RWPE2 (cell line): ENCODE measurements at regions not wholly inside any gene's neighbourhood (a gene's known extent, or its start where the extent isn't known, plus 50 kb on each side); places are given as distances from the start of the nearest gene placed in this dataset.

Experiments
- ATAC-seq: fragments of 200-7000 bp; cut with Tn5 transposase; 3 replicates; pipeline ENCODE4 v1.9.1; 2021; ENCODE audit warnings: low read depth
- DNase-seq: peaks from one replicate; pipeline ENCODE4 v3.0.0-alpha.2; 2020; ENCODE audit warnings: low spot score
- H3K27ac ChIP-seq: fragments of 450-650 bp; 2 replicates; pipeline ENCODE4 v1.5.1; 2017; ENCODE audit warnings: mild to moderate bottlenecking; ENCODE audit not compliant: poor library complexity, severe bottlenecking
- H3K27me3 ChIP-seq: fragments of 250-450 bp; sonication (Bioruptor Pico); 2 replicates; pipeline ENCODE4 v1.5.1; 2021; ENCODE audit warnings: mild to moderate bottlenecking, moderate library complexity; ENCODE audit not compliant: insufficient read depth, poor library complexity, severe bottlenecking
- H3K36me3 ChIP-seq: fragments of 250-450 bp; sonication (Bioruptor Pico); 2 replicates; pipeline ENCODE4 v1.5.1; 2020; ENCODE audit warnings: low read depth, mild to moderate bottlenecking, moderate library complexity
- H3K4me1 ChIP-seq: fragments of 250-450 bp; sonication (Bioruptor Pico); 2 replicates; pipeline ENCODE4 v1.5.1; 2021; ENCODE audit warnings: mild to moderate bottlenecking, moderate library complexity; ENCODE audit not compliant: insufficient read depth, poor library complexity, severe bottlenecking
- H3K4me3 ChIP-seq: fragments of 250-450 bp; sonication (Bioruptor Pico); 2 replicates; pipeline ENCODE4 v1.5.1; 2021; ENCODE audit warnings: mild to moderate bottlenecking, moderate library complexity; ENCODE audit not compliant: severe bottlenecking
- H3K9me3 ChIP-seq: fragments of 250-450 bp; sonication (Bioruptor Pico); 2 replicates; pipeline ENCODE4 v1.5.1; 2021; ENCODE audit warnings: mild to moderate bottlenecking, moderate library complexity; ENCODE audit not compliant: severe bottlenecking
- CTCF ChIP-seq: fragments of 450-650 bp; IDR thresholded peaks from one replicate; pipeline ENCODE4 v1.5.1; 2017; ENCODE audit warnings: mild to moderate bottlenecking, moderate library complexity; ENCODE audit not compliant: poor library complexity, severe bottlenecking

DNA sequence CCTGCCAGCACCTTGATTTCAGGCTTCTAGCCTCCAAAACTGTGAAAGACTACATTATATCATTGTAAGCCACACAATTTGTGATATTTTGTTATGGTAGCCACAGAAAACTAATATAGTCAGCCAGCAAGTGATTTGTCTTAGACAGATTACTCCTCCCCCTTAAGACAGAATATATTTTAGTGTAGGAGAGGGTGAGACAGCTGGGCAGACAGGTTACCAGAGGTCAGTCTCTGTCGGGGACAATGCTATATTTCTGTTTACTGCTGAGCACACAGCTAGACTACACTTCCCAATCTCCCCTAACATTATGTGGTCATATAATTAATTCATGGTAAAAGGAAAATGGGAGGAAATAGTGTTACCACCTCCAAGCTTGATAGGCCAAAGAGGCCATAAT, 185.8 kb upstream of the PIK3C3 start:
- ATAC-seq (no peak), DNase-seq (no peak)
- Histone ChIP-seq H3K4me3 (no peak overlapping the region), H3K27me3 (no peaks in the 10 kb centered on the region), H3K9me3 (no peaks in the 10 kb centered on the region), H3K4me1 (no peaks in the 10 kb centered on the region), H3K27ac (no peak overlapping the region), H3K36me3 (no peaks in the 10 kb centered on the region)
- no peak for TF ChIP-seq CTCF

- Histone ChIP-seq H3K9me3 (no peaks in the 10 kb centered on the region), H3K27ac (no peak overlapping the region), H3K4me3 (no peak overlapping the region), H3K36me3 (no peaks in the 10 kb centered on the region), H3K27me3 (no peaks in the 10 kb centered on the region), H3K4me1 (no peaks in the 10 kb centered on the region)
- DNase-seq (no peak), ATAC-seq (no peak)
- TF ChIP-seq CTCF = no peak
Observed at GRCh38 chr18:41768467-41768866, 186.6 kb upstream of the PIK3C3 start.

DNA sequence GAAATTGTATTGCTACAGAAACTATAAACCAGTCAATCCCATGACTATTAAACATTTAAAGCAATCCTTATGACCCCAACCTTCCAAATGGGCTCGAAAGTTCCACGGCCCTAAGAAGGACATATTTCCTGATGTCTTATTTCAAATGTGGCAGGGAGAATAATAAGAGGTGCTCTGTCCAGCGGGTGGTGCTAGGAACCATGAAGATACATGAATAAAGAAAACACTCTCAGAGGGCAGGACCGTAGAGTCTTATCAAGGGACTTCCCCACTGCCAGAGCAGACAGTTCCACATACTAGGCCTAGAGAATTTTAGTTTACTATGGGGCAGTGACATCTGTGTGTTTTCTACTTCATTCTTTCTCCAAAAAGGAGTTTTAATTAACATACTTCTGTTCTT, 187.1 kb upstream of the PIK3C3 start:
- Histone ChIP-seq H3K9me3 (no peaks in the 10 kb centered on the region), H3K4me1 (no peaks in the 10 kb centered on the region), H3K36me3 (no peaks in the 10 kb centered on the region), H3K27me3 (no peaks in the 10 kb centered on the region), H3K4me3 (no peak overlapping the region), H3K27ac (no peak overlapping the region)
- TF ChIP-seq CTCF = peak; percentile 60
- ATAC-seq (peak; percentile 70), DNase-seq (no peak)

- H3K4me1 ChIP-seq = peaks cover 21% of the 10 kb centered on the region
- no peaks in the 10 kb centered on the region for H3K27me3 ChIP-seq
- ATAC-seq = no peak
- no peaks in the 10 kb centered on the region for H3K9me3 ChIP-seq
- H3K36me3 ChIP-seq = no peaks in the 10 kb centered on the region
- no peak for DNase-seq
- H3K4me3 ChIP-seq = no peak overlapping the region
- no peak overlapping the region for H3K27ac ChIP-seq
- TF ChIP-seq CTCF = no peak
Observed at GRCh38 chr18:41765460-41765859, 189.6 kb upstream of the PIK3C3 start.

GRCh38 chr18:41763361-41763760, 191.7 kb upstream of the PIK3C3 start:
- Histone ChIP-seq H3K27ac (peak overlapping the region; percentile 96), H3K4me3 (no peak overlapping the region), H3K36me3 (no peaks in the 10 kb centered on the region), H3K27me3 (no peaks in the 10 kb centered on the region), H3K4me1 (peaks cover 23% of the 10 kb centered on the region), H3K9me3 (peaks cover 3% of the 10 kb centered on the region)
- no peak for DNase-seq
- no peak for TF ChIP-seq CTCF
- ATAC-seq = no peak
